HG03045 (cell line): ENCODE measurements at regions not wholly inside any gene's neighbourhood (a gene's known extent, or its start where the extent isn't known, plus 50 kb on each side); places are given as distances from the start of the nearest gene placed in this dataset.

Experiments used
- ATAC-seq: cut with Tn5 transposase; IDR thresholded peaks from one replicate; pipeline ENCODE4 v1.9.1; 2021; ENCODE audit warnings: mild to moderate bottlenecking, moderate library complexity; ENCODE audit not compliant: unreplicated experiment

DNA sequence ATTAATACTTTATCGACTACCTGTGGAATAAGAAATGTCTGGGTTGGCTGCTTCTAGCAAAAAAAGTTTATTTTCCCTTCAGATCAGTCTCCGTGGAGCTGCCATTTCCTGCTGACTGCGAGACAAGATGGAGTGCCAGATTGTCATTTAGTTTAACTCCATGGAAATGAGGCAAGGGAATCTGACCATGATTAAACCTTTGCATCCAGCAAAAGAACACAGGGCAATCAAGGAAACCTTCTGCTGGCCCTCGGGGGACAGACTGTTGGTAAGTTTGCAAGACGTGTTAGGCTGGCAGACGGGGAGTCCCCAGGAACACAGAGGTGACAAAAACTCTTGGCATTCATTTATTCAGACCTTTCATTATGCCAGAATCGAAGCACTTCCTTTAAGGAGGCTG is 52.2 kb upstream of the SPACA1 start:
- no peak for ATAC-seq

DNA sequence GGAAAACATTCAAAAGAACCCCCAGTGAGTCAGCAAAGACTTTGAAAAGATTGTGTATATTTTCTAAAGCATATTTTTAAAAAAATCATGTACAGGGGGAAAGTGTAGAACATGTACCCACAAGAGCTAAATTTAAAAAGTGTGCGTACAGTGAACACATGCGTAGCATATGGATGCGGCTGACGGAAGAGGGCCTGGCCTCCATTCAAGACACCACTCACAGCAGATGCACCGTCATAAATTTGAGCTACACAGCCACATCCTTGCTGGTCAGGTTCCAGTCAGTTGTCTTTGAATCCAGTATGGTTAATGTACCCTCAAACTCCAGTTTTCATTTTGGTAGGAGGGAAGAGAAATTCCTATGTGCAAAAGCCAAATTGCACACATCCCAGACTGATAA is 54.3 kb upstream of the SPACA1 start:
- no peak for ATAC-seq

GRCh38 chr6:87990871-87991270 is 56.8 kb upstream of the SPACA1 start:
- ATAC-seq: no peak

DNA sequence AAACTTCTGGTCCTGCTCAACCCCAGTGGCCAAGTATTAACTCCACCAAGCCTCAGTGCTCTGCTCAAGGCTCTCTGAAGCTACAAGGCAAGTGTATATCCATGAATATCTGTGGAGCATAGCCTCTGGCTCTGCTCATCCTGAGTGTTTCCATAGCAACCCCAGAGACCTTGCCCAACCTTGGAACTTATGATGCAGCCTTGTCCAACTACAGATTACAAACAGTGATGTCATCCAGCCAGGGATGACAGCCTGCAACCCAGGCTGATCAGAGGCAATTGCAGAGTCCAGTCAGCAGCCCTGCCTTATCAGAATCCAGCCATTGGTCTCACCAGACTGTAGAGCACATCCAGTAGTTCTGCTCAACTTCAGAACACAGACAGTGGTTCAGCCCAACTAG is 65.5 kb upstream of the SPACA1 start:
- no peak for ATAC-seq

DNA sequence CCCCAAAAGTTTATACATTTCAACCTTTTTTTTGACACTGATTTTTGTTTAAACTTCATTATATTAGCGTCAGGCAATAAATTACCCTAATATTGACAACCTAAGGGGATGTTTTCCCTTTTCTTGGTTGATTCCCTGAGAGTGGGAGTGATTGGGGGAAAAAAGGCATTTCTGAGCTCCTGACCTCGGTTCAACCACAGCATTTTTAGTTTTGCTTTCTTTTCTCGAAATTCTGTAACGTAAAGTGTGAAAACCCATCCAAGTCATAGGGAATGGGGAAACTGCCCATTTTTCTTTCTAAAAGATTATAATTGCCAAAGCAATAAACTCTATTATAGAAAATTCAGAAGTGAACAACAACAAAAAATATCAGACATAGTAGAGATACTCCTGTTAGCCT is 67.9 kb upstream of the SPACA1 start:
- no peak for ATAC-seq

DNA sequence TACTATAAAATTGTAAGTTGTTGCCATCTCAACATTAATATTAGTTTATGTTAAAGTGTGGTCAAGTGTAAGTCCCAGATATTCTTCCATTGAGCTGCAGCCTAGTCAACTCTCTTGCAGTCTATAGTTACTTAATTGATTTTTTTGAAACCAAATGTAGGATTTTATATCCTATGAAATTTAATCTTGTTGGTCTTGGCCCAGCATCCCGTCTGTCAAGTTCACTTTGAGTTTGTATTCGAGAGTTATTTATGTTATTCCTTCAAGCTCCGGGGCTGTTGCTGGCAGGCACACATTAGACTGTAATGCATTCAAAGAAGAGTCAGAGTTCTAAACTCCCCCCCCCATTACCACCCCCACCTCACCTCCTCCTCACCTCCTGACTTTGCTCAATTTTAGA is 71.0 kb upstream of the SPACA1 start:
- ATAC-seq: no peak

DNA sequence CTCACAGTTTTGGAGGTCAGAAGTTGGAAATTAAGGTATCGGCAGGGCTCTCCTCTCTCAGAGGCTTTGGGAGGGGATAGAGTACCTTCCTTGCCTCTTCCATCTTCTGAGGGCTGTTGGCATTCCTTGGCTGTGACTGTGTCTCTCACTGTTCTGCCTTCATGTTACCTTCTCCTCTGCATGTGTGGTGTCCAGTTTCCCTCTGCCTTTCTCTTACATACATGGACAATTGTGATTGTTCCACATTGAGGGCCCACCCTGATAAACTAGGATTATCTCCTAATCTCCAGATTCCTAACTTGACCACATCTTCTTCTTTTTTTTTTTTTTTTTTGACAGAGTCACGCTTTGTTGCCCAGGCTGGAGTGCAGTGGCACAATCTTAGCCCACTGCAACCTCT is 72.1 kb upstream of the SPACA1 start:
- no peak for ATAC-seq

- ATAC-seq: no peak
Measured at GRCh38 chr6:87972279-87972678, 75.4 kb upstream of the SPACA1 start.

DNA sequence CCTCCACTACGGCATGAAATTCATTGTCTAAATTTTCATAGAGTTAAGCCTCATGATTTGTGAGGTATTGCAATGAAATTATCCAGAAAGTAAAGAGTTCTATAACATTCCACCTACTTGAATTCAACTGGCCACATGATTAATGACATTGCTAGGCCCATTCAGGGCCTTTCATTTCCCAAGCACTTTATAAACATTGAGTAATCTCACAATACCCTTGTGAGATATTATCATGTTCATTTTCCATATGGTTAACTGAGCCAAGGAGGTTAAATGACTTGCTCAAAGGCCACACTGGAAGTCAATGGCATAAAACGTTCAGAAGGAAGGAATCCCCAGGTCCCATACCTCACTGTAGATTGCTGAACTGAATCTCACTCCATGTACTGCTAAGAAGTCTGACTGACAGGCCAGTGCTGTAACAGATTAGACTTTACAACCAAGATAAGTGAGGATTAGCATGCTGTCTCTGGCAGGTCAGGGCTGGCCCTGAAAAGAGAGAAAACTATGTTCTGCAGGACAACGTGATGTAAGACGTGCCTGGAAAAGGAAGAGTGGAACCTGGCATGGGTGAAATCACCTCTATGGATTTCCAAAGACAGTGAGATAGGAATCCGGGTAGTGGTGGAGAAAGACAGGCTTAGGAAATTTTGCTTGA is 75.9 kb upstream of the SPACA1 start:
- ATAC-seq: no peak

DNA sequence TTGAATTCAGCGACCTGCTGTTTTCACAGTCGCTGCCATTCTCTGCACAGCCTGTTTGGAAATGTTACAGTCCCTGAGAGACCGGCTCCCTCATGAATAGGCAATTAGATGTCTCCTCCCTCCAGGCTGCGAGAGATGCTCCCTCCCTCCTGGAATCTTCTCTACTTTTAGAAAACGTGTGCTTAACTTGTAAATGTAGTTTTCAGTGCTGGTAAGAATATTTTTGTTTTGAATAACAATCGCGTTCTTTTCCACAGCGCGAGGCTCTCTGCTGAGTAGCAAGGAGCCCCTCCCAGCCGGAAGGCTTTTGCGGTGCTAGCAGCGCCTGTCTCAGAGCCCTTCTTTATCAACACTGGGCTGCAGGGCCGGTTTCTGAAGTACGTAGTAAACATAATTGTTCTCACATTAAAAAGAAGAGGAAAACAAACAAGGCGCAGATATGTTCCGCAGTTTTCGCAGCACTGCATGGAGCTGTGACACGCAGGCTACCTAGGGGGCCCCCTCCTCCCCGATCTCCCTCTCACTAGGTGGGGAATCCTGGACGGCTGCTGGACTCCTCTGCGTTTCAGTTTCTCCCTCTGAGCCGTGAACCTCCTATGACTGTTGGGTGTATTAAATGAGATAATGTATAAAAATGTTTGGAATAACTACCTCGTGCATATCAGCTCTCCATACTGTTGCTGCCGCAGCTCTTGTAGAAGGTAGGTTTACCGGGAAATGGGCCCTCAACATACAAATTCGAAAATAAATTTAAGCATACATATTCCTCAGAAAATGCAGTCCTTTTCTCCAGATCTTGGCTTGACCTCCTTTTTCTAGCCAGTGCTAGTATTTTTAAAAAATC is 79.0 kb upstream of the SPACA1 start:
- ATAC-seq: no peak

GRCh38 chr6:87965806-87966205 is 81.8 kb upstream of the SPACA1 start:
- no peak for ATAC-seq

GRCh38 chr6:87959083-87959482 is 88.6 kb upstream of the SPACA1 start:
- ATAC-seq: no peak

- ATAC-seq: no peak
Measured at GRCh38 chr6:87951751-87952150, 95.9 kb upstream of the SPACA1 start.

- no peak for ATAC-seq
Measured at GRCh38 chr6:87950614-87951013, 97.0 kb upstream of the SPACA1 start.

DNA sequence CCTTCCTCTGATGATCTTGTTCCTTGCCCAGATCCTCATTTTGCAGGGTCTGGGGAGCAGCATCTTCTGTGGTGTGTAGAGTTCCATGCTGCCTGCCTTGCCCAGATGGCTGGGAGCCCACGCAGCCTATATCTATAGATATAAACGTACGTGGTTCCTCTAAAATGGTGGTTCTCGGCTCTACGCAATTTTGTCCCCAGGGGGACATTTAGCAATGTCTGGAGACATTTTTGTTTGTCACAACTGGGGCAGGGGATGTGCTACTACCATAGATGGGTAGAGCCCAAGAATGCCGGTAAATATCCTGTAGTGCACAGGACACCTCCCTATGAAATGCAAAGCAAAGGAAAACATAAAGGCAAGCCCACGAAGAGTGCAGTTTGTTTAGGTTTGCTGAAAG is 98.4 kb upstream of the SPACA1 start:
- ATAC-seq: no peak

DNA sequence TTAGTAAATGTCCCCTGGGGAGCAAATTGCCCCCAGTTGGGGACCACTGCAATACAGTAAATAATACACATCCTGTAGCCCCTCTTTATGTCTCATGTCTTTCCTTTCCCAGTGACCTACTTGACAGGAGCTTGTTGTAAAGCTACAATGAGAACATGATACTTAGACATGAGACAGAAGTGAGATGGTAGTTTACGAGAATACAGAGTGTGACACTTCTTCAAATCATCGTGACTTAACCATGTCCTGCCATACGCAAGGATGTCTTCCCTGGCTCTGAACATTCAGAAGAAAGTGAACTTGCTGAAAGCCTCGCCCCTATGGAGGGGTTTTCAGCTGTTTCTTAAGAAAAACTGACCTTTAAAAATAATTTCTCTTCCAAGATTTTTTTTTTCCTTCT is 101.0 kb upstream of the SPACA1 start:
- ATAC-seq: no peak

- no peak for ATAC-seq
Measured at GRCh38 chr6:87945966-87946365, 101.7 kb upstream of the SPACA1 start.

DNA sequence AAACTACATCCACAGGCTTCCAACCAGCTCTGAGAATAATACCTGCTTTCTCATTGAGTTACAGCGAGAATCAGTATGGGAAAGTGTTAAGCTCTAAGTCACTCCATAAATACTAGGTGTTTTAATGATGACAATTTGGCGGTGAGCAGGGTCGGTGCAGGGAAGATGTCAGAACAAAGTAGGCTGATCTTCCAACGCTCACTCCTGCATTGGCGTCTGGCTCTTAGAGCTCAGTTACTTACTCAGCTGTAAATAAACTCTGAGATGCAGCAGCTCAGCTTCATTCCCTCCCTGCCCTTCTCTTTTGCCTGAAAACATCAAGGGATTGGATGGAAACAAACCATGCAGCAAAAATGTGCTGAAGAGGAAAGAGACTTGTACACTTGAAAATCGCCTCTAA is 102.5 kb upstream of the SPACA1 start:
- no peak for ATAC-seq

GRCh38 chr6:87944541-87944954 is 103.1 kb upstream of the SPACA1 start:
- ATAC-seq: no peak

- ATAC-seq: no peak
Measured at GRCh38 chr6:87943191-87943590, 104.5 kb upstream of the SPACA1 start.

GRCh38 chr6:87941556-87942358 is 105.9 kb upstream of the SPACA1 start:
- no peak for ATAC-seq

- ATAC-seq: no peak
Measured at GRCh38 chr6:87939776-87940175, 107.9 kb upstream of the SPACA1 start.
